ENCODE measurements at regions not wholly inside any gene's neighbourhood (a gene's known extent, or its start where the extent isn't known, plus 50 kb on each side); places are given as distances from the start of the nearest gene placed in this dataset.

DNA sequence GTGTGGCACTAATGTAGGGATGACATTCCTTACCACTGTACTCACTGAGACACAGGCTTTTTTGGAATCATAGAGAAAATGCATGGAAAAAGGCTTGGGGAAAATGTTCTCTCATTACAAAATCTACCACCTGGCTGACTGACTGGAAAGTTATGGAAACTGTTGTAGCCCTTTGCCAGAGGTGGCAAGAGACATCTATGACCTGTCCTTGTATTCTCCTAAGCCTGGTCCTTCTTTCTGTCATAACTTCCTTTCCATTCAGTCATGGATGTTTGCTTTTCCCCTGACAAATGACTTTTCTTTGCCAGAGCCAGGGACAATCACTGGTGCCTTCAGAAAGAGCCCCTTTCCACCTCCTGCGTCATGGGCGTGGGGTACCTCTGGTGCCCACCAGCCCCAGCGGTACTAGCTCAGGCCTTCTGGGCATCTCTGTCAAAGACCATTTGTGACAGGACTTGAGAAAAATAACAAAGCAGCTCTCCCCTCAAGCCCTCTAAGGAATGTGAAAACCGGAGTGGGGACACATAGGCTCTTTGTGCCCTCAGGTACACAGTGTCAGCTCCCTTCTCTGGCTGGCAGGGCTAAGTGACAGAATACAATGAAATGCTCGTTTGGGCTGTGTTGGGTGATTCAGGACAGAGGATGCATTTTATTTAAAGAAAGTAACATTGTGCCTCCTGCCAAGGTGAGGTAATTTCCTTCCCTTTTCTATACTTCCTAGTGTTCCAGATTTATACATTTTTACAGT is 381.1 kb upstream of the RASGRP1 start:
- TF ChIP-seq, protein P1, sequence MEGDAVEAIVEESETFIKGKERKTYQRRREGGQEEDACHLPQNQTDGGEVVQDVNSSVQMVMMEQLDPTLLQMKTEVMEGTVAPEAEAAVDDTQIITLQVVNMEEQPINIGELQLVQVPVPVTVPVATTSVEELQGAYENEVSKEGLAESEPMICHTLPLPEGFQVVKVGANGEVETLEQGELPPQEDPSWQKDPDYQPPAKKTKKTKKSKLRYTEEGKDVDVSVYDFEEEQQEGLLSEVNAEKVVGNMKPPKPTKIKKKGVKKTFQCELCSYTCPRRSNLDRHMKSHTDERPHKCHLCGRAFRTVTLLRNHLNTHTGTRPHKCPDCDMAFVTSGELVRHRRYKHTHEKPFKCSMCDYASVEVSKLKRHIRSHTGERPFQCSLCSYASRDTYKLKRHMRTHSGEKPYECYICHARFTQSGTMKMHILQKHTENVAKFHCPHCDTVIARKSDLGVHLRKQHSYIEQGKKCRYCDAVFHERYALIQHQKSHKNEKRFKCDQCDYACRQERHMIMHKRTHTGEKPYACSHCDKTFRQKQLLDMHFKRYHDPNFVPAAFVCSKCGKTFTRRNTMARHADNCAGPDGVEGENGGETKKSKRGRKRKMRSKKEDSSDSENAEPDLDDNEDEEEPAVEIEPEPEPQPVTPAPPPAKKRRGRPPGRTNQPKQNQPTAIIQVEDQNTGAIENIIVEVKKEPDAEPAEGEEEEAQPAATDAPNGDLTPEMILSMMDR (IDR thresholded peaks at IDR 0.05; ENCODE audit: insufficient read depth, low read length, poor library complexity, severe bottlenecking), result no peak
- TF ChIP-seq EZH2phosphoT487 (conservative IDR thresholded peaks at IDR 0.05; ENCODE audit: low read length), result no peak

Measured in SU-DHL-6 (cell line).